SK-N-MC (cell line): ENCODE measurements at regions not wholly inside any gene's neighbourhood (a gene's known extent, or its start where the extent isn't known, plus 50 kb on each side); places are given as distances from the start of the nearest gene placed in this dataset.

Source experiments
- EZH2 ChIP-seq: fragments of 200-600 bp; sonication (generic); IDR thresholded peaks from one replicate; pipeline ENCODE4 v1.6.1; 2017; ENCODE audit warnings: antibody characterized with exemption
- FOXP2 ChIP-seq: optimal IDR thresholded peaks from 2 replicates; pipeline ENCODE3; 2011; ENCODE audit warnings: mild to moderate bottlenecking, moderate library complexity; ENCODE audit not compliant: insufficient read depth; ENCODE audit errors: extremely low read length, control extremely low read depth
- POLR2AphosphoS5 ChIP-seq: IDR thresholded peaks from 2 replicates; pipeline ENCODE4 v1.6.1; 2012; ENCODE audit warnings: mild to moderate bottlenecking, low read depth, low read length, borderline replicate concordance

DNA sequence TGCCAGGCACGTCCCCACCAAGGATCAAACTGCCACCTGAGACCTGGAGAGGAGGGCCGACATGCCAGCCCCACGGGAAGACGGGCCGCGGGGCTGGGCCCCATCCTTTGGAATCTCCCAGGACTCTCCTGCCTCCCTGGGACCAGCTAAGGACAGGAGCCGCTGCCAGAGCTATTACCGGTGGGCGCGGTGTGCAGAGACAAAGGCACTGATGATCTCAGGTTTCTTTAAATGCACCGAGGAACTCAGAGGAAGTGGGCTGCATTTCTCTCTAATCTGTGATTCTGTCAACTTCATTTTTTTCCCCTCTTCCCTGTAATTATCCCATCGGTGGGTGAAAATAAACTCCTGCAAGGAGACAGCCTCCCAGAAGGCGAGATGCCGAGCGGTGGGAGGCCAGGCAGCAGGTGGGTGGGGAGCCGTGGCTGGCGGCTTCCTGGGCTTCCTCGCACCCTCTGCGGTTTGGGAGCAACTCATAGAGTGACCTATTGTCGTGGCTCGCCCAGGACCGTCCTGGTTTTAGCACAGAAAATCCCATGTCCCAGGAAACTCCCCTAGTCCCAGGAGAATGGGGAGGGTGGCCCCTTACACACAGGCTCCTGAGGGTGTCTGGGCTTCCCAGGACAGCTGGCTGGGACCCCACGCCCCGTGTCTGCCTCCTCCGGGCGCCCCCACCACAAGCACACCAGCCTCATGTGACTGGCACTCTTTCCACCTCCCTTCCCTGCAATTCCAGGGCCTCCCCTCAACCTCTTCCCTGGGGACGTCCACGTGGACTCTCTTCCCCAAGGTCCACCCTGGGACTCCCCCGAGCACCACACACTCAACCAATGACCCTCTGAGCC is 62.3 kb upstream of the ADRA2C start:
- no peak for TF ChIP-seq EZH2
- TF ChIP-seq FOXP2 = no peak
- no peak for TF ChIP-seq POLR2AphosphoS5
